WTC11 (cell line): ENCODE measurements at regions not wholly inside any gene's neighbourhood (a gene's known extent, or its start where the extent isn't known, plus 50 kb on each side); places are given as distances from the start of the nearest gene placed in this dataset.

Experiments
- EMX1 ChIP-seq: fragments of 250-450 bp; sonication (Bioruptor Pico); IDR thresholded peaks from 2 replicates; pipeline ENCODE4 v1.8.0; 2021; ENCODE audit warnings: mild to moderate bottlenecking
- JUN ChIP-seq: sonication (generic); formaldehyde crosslinking; IDR thresholded peaks from 2 replicates; pipeline ENCODE4 v1.8.0; 2023; ENCODE audit warnings: mild to moderate bottlenecking, missing genetic modification reagents
- NR1H2 ChIP-seq: sonication (generic); formaldehyde crosslinking; IDR thresholded peaks from 2 replicates; pipeline ENCODE4 v1.9.0; 2021; ENCODE audit warnings: mild to moderate bottlenecking, moderate library complexity, missing genetic modification reagents
- SMAD3 ChIP-seq: sonication (generic); formaldehyde crosslinking; IDR thresholded peaks from 2 replicates; pipeline ENCODE4 v1.8.0; 2022; ENCODE audit warnings: missing genetic modification reagents, mild to moderate bottlenecking, borderline replicate concordance
- TEAD4 ChIP-seq: sonication (generic); formaldehyde crosslinking; IDR thresholded peaks from 2 replicates; pipeline ENCODE4 v1.8.0; 2022; ENCODE audit warnings: mild to moderate bottlenecking, missing genetic modification reagents
- ZNF423 ChIP-seq: fragments of 250-450 bp; sonication (Bioruptor Pico); IDR thresholded peaks from 2 replicates; pipeline ENCODE4 v2.1.2; 2022; ENCODE audit warnings: mild to moderate bottlenecking, moderate library complexity
- TF ChIP-seq, protein P1 (sequence below): fragments of 200-600 bp; IDR thresholded peaks from 2 replicates; pipeline ENCODE4 v1.8.0; 2022; ENCODE audit warnings: antibody characterized with exemption
- TF ChIP-seq, protein P2 (sequence below): sonication (generic); formaldehyde crosslinking; IDR thresholded peaks from 2 replicates; pipeline ENCODE4 v1.8.0; 2022; ENCODE audit warnings: mild to moderate bottlenecking, missing genetic modification reagents

DNA sequence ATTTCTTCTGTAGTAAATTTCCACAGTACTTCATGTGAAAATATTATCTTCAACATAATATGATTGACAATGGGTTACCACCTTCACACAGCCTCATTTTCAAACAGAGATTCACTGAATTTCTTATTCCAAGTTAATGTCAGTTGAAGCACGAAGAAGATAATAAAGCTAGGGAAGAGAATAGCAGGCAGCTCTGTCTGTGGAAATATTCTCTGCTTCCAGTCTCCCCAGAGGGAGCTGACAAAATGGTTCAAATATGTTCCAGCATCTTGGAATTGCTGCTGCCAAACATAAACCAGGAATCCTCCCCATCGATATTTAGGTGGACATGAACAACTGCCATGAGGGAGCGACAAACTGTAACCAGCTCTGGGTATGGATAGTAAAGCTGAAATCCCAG lies 224.8 kb downstream of the GJA1 start:
- TF ChIP-seq, protein P1, sequence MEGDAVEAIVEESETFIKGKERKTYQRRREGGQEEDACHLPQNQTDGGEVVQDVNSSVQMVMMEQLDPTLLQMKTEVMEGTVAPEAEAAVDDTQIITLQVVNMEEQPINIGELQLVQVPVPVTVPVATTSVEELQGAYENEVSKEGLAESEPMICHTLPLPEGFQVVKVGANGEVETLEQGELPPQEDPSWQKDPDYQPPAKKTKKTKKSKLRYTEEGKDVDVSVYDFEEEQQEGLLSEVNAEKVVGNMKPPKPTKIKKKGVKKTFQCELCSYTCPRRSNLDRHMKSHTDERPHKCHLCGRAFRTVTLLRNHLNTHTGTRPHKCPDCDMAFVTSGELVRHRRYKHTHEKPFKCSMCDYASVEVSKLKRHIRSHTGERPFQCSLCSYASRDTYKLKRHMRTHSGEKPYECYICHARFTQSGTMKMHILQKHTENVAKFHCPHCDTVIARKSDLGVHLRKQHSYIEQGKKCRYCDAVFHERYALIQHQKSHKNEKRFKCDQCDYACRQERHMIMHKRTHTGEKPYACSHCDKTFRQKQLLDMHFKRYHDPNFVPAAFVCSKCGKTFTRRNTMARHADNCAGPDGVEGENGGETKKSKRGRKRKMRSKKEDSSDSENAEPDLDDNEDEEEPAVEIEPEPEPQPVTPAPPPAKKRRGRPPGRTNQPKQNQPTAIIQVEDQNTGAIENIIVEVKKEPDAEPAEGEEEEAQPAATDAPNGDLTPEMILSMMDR: no peak
- no peak for TF ChIP-seq EMX1 (CRISPR knock-in tag)
- TF ChIP-seq NR1H2: no peak
- TF ChIP-seq SMAD3 (CRISPR knock-in tag): no peak
- TF ChIP-seq, protein P2, sequence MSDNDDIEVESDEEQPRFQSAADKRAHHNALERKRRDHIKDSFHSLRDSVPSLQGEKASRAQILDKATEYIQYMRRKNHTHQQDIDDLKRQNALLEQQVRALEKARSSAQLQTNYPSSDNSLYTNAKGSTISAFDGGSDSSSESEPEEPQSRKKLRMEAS: no peak
- no peak for TF ChIP-seq TEAD4 (CRISPR knock-in tag)
- no peak for TF ChIP-seq ZNF423
- no peak for TF ChIP-seq JUN (CRISPR knock-in tag)
